Right lobe of liver (tissue), 6 donors: ENCODE measurements at regions not wholly inside any gene's neighbourhood (a gene's known extent, or its start where the extent isn't known, plus 50 kb on each side); places are given as distances from the start of the nearest gene placed in this dataset.

Source experiments
- ATAC-seq, 4 donors: fragments of 200-7000 bp; cut with Tn5 transposase; one replicate each; pipeline ENCODE4 v1.9.1; 2020; ENCODE audit warnings: mild to moderate bottlenecking in 4 of 4, moderate library complexity in 4 of 4
- DNase-seq, 3 donors: peaks; one replicate each; pipeline ENCODE4 v3.0.0-alpha.2; 2020
- H3K27ac ChIP-seq, 3 donors: fragments of 200-600 bp; one replicate each; pipeline ENCODE4 v1.8.0; 2022
- H3K27me3 ChIP-seq, 2 donors: fragments of 200-600 bp; one replicate each; pipeline ENCODE4 v1.8.0; 2022
- H3K36me3 ChIP-seq, 4 donors: fragments of 200-600 bp; sonication (generic) in 1 of 4; one replicate each; pipeline versions ENCODE4 v1.5.1 to v1.8.0; 2017 to 2022; ENCODE audit warnings: control low read depth in 1 of 4
- H3K4me1 ChIP-seq, 4 donors: fragments of 200-600 bp; sonication (generic) in 1 of 4; one replicate each; pipeline versions ENCODE4 v1.5.1 to v1.8.0; 2017 to 2022; ENCODE audit warnings: control low read depth in 1 of 4
- H3K4me3 ChIP-seq, 3 donors: fragments of 200-600 bp; one replicate each; pipeline ENCODE4 v1.8.0; 2022
- H3K9me3 ChIP-seq, 4 donors: fragments of 200-600 bp; sonication (generic) in 1 of 4; one replicate each; pipeline versions ENCODE4 v1.5.1 to v1.8.0; 2017 to 2022; ENCODE audit warnings: control low read depth in 1 of 4
- CTCF ChIP-seq, 4 donors: fragments of 200-600 bp in 3 of 4; fragments of 450-650 bp in 1 of 4; IDR thresholded peaks; one replicate each; pipeline versions ENCODE4 v1.5.1 to v1.8.0; 2016 to 2022; ENCODE audit warnings: antibody characterized with exemption in 4 of 4, mild to moderate bottlenecking in 2 of 4
- POLR2A ChIP-seq: fragments of 450-650 bp; IDR thresholded peaks from one replicate; pipeline ENCODE4 v1.6.1; 2017; ENCODE audit warnings: antibody characterized with exemption, mild to moderate bottlenecking
- WGBS: methylation state at CpG from one replicate; pipeline ENCODE4 v1.1.6; 2018; ENCODE audit warnings: low coverage, low lambda C conversion rate; ENCODE audit not compliant: insufficient coverage; ENCODE audit errors: missing lambda C conversion rate; 5-methylcytosine and 5-hydroxymethylcytosine counted together
- intact Hi-C, 2 donors: fragments of 100-400 bp; cut with DNase I; formaldehyde crosslinking; loops; one replicate each; pipeline versions ENCODE4 v1.11.2 to v1.14.1; 2022
- donor health status: DM: no; HTN: yes; CAD: no.
- donor health status: DM: no; HTN: no; CAD: no.
- donor health status: DM: no; HTN: no; CAD: no.
- donor health status: DM: no; HTN: yes; CAD: no.
- donor health status: DM: no; HTN: yes; CAD: no.

- Histone ChIP-seq H3K9me3 (no peaks in the 10 kb centered on the region), H3K36me3 (no peaks in the 10 kb centered on the region), H3K4me1 (no peaks in the 10 kb centered on the region), H3K4me3 (no peak overlapping the region), H3K27me3 (no peaks in the 10 kb centered on the region), H3K27ac (no peak overlapping the region)
- TF ChIP-seq POLR2A (no peak), CTCF (IDR thresholded peaks at IDR 0.05) (no peak)
- no peak for DNase-seq
- ATAC-seq = no peak
- WGBS = 52% methylated on average over 4 of the region's 4 CpGs
- intact Hi-C loops = no loop called here
These were observed 228.3 kb upstream of the EEF2KMT start for GRCh38 chr16:5325932-5326331.

GRCh38 chr16:5323284-5324141 is 225.9 kb upstream of the EEF2KMT start:
- no peaks in the 10 kb centered on the region for H3K9me3 ChIP-seq
- no peak overlapping the region for H3K27ac ChIP-seq
- no peaks in the 10 kb centered on the region for H3K27me3 ChIP-seq
- no peaks in the 10 kb centered on the region for H3K4me1 ChIP-seq
- 51% methylated on average over 12 of the region's 15 CpGs for WGBS
- intact Hi-C loops = no loop called here
- no peak for TF ChIP-seq POLR2A
- no peak for TF ChIP-seq CTCF (IDR thresholded peaks at IDR 0.05)
- H3K4me3 ChIP-seq = no peak overlapping the region
- no peaks in the 10 kb centered on the region for H3K36me3 ChIP-seq
- ATAC-seq (no peak), DNase-seq (no peak)

- intact Hi-C loops = no loop called here
These were observed 224.3 kb upstream of the EEF2KMT start for GRCh38 chr16:5321930-5322329.

GRCh38 chr16:5319799-5320198 is 222.2 kb upstream of the EEF2KMT start:
- intact Hi-C loops = no loop called here
- Histone ChIP-seq H3K27ac (no peak overlapping the region), H3K36me3 (no peaks in the 10 kb centered on the region), H3K4me3 (no peak overlapping the region), H3K9me3 (no peaks in the 10 kb centered on the region), H3K27me3 (no peaks in the 10 kb centered on the region), H3K4me1 (no peaks in the 10 kb centered on the region)
- WGBS = 76% methylated on average over 2 of the region's 2 CpGs
- TF ChIP-seq CTCF (IDR thresholded peaks at IDR 0.05) (no peak), POLR2A (no peak)
- ATAC-seq = no peak
- no peak for DNase-seq

More at GRCh38 chr16:5321930-5322329, 224.3 kb upstream of the EEF2KMT start:
- H3K27me3 ChIP-seq = no peaks in the 10 kb centered on the region
- TF ChIP-seq POLR2A = no peak
- no peak for TF ChIP-seq CTCF (IDR thresholded peaks at IDR 0.05)
- 54% methylated on average over 4 of the region's 4 CpGs for WGBS
- DNase-seq (no peak), ATAC-seq (no peak)
- H3K36me3 ChIP-seq = no peaks in the 10 kb centered on the region
- H3K4me1 ChIP-seq = no peaks in the 10 kb centered on the region
- no peaks in the 10 kb centered on the region for H3K9me3 ChIP-seq
- no peak overlapping the region for H3K27ac ChIP-seq
- H3K4me3 ChIP-seq = no peak overlapping the region
